LNCAP (cell line): ENCODE measurements at regions not wholly inside any gene's neighbourhood (a gene's known extent, or its start where the extent isn't known, plus 50 kb on each side); places are given as distances from the start of the nearest gene placed in this dataset.

ENCODE experiments used
- TF ChIP-seq, protein P1 (sequence below): fragments of 450-650 bp; IDR thresholded peaks from 2 replicates; pipeline ENCODE4 v1.5.1; 2017; ENCODE audit warnings: mild to moderate bottlenecking

DNA sequence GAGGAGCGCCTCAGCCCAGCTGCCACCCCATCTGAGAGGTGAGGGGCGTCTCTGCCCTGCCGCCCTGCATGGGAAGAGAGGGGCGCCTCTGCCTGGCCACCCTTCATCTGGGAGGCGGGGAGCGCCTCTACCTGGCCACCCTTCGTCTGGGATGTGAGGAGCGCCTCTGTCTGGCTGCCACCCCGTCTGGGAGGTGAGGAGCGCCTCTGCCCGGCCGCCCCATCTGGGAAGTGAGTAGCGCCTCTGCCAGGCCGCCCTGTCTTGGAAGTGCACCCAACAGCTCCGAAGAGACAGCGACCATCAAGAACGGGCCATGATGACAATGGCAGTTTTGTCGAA, 114.4 kb upstream of the CES5A start:
- TF ChIP-seq, protein P1, sequence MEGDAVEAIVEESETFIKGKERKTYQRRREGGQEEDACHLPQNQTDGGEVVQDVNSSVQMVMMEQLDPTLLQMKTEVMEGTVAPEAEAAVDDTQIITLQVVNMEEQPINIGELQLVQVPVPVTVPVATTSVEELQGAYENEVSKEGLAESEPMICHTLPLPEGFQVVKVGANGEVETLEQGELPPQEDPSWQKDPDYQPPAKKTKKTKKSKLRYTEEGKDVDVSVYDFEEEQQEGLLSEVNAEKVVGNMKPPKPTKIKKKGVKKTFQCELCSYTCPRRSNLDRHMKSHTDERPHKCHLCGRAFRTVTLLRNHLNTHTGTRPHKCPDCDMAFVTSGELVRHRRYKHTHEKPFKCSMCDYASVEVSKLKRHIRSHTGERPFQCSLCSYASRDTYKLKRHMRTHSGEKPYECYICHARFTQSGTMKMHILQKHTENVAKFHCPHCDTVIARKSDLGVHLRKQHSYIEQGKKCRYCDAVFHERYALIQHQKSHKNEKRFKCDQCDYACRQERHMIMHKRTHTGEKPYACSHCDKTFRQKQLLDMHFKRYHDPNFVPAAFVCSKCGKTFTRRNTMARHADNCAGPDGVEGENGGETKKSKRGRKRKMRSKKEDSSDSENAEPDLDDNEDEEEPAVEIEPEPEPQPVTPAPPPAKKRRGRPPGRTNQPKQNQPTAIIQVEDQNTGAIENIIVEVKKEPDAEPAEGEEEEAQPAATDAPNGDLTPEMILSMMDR, result no peak

- TF ChIP-seq, protein P1, result no peak
Observed at GRCh38 chr16:55988013-55988412, 112.8 kb upstream of the CES5A start.

DNA sequence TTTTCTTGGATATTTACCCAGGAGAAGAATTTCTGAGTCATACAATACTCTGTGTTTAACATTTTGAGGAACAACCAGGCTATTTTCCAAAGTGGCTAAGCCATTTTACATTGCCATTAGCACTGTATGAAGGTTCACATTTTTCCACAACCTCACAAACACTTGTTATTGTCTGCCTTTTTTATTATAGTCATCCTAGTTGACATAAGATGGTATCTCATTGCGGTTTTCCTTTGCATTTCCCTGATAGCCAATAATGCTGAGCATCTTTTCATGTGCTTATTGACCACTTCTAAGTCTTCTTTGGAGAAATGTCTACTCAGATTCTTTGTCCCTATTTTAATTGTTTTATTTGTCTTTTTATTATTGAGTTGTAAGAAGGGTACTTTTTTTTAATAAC, 107.4 kb upstream of the CES5A start:
- TF ChIP-seq, protein P1, result no peak

DNA sequence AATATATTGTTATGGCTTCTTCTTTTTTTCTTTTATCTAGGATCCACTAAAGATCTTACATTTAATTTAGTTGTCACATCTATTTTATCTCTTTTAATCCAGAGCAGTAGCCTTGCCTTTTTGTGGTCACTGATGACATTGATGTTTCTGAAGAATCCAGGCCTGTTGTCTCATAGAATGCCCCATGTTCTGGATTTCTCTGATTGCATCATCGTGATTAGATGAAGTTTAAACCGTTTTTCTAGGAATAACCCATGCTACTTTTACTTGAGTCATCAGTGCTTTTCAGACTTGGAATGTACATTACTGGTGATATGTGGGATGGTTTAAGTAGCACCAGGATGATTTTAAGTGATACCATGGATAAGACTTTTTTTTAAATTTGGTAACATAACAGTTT, 106.4 kb upstream of the CES5A start:
- TF ChIP-seq, protein P1, result no peak

GRCh38 chr16:55976815-55977214, 101.6 kb upstream of the CES5A start:
- TF ChIP-seq, protein P1, result no peak

DNA sequence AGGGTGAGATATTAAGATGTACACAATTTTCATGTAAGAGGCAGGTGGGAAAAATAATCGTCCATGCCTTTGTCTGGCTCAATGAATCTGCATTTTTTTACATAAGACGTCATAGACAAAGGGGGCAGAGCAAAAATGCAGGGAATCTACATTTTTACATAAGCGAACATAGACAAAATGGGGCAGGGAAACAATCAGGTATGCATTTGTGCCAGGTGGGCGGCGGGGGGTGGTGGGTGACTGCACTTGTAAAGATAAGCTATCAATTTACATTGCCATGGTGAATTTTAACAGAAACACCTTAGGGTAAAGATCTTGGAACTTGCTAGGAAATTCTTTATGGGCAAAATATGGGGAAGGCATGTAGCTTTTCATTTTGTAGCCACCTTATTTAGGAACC, 96.3 kb upstream of the CES5A start:
- TF ChIP-seq, protein P1, result no peak

GRCh38 chr16:55968221-55968620, 93.0 kb upstream of the CES5A start:
- TF ChIP-seq, protein P1, result no peak

DNA sequence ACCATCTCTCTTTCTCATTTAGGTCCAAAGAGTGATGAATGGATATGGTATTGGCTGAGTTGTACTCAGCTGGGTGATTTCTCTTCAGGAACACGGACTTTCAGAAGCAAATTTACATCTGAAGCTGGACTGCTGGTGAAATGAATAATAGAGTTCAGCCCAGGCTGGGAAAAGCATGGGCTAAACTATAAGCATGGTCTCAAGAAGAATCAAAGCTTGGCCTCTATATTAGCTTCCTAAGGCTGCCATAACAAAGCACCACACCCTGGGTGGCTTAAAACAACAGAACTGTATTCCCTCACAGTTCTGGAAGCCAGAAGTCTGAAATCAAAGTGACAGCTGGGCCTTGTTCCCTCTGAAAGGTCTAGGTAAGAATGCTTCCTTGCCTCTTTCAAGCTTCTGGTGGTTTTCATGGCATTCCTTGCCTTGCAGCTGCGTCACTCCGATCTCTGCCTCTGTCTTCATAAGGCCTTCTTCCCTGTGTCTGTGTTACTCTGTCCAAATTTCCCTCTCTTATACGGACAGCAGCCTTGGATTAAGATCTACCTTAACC, 89.8 kb upstream of the CES5A start:
- TF ChIP-seq, protein P1, result no peak
